Cerebellar cortex (tissue), 1 donor: ENCODE measurements at regions not wholly inside any gene's neighbourhood (a gene's known extent, or its start where the extent isn't known, plus 50 kb on each side); places are given as distances from the start of the nearest gene placed in this dataset.

ENCODE experiments used
- DNase-seq: peaks from one replicate; pipeline ENCODE4 v3.0.0-alpha.2; 2015; ENCODE audit warnings: low spot score

DNA sequence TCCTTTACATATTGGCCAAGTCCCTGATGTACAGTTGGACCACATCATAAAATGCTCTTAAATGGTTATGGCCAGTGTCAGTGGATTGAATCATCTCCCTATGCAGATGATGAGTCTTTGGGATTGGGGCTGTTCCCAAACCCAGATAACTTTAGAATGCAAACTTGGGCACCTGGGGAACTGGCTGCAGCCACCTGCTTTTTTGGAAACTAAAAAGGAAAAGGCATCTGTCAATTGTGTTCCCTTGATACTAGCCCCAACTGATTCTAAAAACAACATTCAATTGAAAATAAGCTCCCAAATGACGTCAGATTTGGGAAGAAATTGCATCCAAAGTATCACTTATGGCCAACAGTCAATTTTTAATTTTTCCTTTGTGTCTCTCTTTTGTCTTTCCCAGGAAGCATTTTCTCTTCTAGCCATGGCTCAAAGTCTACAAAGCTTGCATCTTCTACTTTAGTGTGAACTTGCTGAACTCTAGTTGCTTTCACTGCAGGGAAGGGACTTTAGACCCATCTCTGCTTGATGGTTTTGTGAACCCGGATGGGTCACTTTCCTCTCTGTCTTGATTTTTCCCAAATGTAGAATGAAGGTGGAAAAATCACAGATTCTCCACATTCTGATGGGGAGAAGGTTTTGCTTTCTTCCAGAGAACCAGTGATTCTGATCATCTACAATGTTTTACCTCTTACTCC, 402.3 kb upstream of the USP24 start:
- no peak for DNase-seq

DNA sequence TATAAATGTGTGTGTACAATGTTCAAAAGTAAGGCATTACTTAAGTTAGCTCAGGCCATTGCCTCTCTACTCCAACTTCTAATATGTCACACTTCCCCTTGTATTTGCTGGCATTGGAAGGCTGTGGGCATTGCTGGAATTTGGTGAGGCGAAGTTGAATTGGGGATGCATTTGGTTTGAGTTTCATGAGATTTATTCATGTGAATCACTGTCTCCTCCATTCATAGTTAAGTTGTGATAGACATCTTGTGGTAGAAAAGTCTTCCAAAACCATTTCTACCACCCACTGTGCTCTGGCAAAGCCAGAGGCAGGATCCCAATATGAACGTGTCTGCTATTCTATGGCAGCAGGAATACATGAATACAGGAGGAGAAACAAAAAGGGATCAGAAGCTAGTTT, 397.8 kb upstream of the USP24 start:
- DNase-seq: no peak

GRCh38 chr1:55611123-55611522, 396.0 kb upstream of the USP24 start:
- no peak for DNase-seq

DNA sequence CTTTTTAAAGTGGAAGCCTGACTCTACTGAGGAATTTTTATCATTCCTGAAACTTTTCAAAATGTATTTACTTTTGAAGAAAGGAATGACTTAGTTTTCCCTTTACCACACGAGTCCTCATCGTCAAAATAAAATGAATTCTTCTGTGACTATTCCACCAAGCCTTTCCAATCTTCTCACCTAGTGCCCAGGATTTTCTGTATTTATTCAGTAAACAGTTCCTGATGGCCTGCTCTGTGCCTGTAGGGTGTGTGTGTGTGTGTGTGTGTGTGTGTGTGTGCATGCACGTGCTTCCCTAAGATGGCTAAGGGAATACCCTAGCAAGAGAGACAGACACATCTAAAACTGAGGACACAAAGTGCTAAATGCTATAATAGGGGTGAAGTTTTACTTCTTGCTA, 395.0 kb upstream of the USP24 start:
- no peak for DNase-seq

DNA sequence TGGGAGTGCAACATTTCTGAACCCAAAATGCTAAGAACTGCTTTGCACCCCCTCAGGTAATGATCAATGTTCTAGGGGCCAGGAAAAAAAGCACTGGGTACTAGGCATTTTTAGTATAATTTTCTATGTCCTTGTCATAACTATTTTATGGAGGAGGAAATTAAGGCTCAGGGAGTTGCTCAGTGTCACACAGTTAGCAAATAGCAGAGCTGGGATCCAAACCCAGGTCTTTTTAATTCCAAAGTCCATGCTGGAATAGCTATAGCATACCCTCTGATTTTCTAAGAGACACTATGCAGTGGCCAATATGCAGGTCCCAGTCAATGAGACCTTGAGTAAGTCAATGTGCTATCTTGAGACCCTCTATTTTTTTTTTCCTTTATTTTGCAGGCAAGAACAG, 394.5 kb upstream of the USP24 start:
- no peak for DNase-seq

DNA sequence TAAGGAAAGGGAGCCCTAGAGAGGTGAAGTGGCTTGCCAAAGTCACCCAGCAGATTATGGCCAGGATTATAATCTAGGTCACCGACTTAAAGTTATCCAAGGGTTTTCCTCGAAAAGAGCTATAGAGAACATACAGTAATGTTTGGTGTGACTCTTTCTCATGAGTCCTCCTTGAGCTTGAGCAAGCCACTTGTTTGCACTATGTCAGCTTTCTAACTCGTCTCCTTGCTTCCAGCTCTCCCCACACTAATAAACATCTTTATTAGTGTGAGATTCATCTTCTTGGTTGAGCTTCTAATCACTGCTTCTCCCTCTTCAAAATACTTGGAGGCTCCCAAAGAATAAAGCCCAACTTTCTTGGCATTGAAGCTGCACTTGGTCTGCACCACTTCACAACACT, 390.0 kb upstream of the USP24 start:
- DNase-seq: no peak

GRCh38 chr1:55604749-55605148, 389.6 kb upstream of the USP24 start:
- DNase-seq: no peak

DNA sequence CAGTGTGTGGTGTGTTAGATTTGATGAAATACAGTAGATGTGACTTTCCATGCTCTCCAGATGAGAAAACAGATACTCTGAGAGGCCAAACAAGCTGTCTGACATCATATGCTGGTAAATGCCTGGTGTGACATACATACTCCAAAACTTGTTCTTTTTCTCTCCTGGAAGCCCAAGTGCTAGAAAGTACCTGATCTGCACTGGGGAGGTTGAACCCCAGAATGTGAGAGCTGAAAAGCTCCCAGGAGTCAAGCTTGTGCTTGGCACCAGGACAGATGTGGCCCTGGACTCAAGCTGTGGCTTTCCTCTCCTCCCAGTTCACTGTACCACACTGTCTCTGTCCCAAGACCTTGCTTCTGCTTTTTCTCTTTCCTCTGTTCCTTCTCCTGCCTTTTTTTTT, 389.0 kb upstream of the USP24 start:
- no peak for DNase-seq

DNA sequence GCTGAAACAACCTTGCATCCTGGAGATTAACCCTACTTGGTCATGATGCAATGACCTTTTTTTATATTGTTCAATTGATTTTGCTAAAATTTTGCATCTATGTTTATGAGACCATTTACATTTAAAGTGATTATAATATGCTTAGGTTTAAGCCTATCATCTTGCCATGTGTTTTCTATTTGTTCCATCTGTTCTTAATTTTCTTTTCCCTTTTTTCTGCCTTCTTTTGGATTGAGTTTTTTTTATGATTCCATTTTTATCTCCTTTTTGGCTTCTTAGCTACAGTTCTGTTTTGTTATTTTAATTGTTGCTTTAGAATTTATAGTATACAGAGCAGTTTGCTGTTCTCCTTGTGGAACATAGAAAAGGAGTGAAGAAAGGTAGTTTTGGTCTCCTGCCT, 385.1 kb upstream of the USP24 start:
- no peak for DNase-seq

DNA sequence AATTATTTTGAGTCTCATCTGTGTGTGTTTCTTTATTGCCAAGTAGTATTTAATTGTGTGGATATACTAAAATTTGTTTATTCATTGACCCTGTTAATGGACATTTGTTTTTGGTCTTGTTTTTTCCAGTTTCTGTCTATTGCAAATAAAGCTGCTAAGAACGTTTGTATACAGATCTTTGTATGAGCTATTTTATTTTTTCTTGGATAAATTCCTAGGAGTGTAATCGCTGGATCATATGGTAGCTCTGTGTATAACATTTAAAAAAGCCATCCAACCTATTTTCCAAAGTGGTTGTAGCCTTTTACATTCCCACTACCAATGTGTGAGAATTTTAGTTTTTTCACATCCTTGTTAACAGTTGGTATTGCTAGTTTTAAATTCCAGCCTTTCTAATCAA, 382.7 kb upstream of the USP24 start:
- DNase-seq: no peak

- DNase-seq: no peak
Measured at GRCh38 chr1:55594701-55595100, 379.5 kb upstream of the USP24 start.

DNA sequence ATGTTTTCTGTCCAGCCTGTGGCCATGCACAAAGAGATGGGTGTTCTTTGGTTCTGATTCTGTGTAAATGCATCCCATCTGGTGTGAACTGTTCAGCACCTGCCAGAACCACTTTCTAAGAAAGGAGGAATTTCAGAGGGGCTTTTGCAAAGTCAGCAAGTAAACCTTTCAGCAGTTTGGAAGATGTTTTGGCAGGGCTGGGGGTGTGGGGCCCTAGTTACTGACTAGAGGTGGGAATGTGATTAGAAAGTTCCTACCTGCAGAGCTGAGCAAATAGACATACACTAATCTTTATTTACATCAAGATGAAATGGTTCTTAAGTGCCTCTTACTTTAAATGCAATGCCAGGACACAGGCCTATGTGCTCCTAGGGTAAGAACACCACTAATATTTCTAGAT, 378.1 kb upstream of the USP24 start:
- no peak for DNase-seq

GRCh38 chr1:55592122-55592521, 377.0 kb upstream of the USP24 start:
- DNase-seq: no peak

- no peak for DNase-seq
Measured at GRCh38 chr1:55589671-55590297, 374.6 kb upstream of the USP24 start.

GRCh38 chr1:55588309-55588708, 373.1 kb upstream of the USP24 start:
- no peak for DNase-seq

DNA sequence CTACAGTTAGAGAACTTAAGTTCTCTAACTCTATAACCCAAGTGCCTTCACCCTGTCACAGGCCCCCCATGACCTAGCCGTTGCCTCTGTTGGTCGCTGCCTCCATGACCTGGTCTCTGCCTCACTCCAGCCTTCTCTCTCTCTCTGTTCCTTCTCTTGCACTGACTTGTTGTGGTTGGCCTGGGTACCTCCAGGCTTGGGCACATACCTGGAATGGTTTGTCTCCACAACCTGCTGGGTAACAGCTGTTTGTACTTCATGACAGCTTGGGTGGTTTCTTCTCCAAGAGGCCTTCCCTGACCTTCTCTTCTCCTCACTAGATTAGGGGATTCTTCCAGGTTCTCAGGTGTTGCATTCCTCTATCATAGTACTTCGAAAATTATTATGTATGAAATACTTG, 371.6 kb upstream of the USP24 start:
- DNase-seq: no peak

- DNase-seq: no peak
Measured at GRCh38 chr1:55585402-55585792, 370.2 kb upstream of the USP24 start.

GRCh38 chr1:55584526-55585401, 369.6 kb upstream of the USP24 start:
- DNase-seq: peak; percentile 25

GRCh38 chr1:55582084-55582483, 366.9 kb upstream of the USP24 start:
- DNase-seq: no peak

DNA sequence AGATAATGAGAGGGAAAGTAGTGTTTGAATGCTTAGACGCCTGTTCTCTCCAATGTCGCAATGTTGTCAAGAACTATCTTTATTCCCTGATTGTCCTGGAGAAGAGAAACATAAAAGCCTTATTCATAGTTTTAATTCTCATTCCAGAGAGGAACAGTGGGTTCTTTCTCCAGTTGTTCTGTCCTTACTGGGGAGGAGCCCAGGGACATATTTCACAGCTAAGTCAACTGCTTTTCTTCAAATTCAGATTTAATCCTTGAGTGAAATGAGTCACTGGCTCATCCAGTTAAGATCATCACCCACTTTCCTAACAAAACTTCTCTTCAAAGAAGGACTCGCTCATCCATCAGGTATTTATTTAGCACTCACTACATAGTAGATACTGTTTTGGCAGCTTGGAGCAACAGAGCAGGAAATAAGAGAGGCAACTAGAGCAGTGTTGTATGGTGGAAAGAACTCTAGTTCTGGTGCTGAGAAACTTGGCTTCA, 365.7 kb upstream of the USP24 start:
- DNase-seq: no peak

GRCh38 chr1:55579332-55580001, 364.3 kb upstream of the USP24 start:
- no peak for DNase-seq

GRCh38 chr1:55578646-55579045, 363.5 kb upstream of the USP24 start:
- DNase-seq: no peak
